Stomach (tissue), 8 donors: ENCODE measurements at regions not wholly inside any gene's neighbourhood (a gene's known extent, or its start where the extent isn't known, plus 50 kb on each side); places are given as distances from the start of the nearest gene placed in this dataset.
A peak's percentile ranks its signal among the peaks of the same experiment; 100 is the strongest.

Experiments
- DNase-seq, 2 donors: peaks; one replicate each; pipeline versions ENCODE4 v3.0.0 to v3.0.0-alpha.2; 2013 to 2019
- H3K27ac ChIP-seq, 5 donors: fragments of 200-600 bp in 4 of 5; sonication (generic) in 4 of 5; one replicate each; pipeline ENCODE4 v1.5.1; 2013 to 2019; ENCODE audit warnings: mild to moderate bottlenecking in 1 of 5, moderate library complexity in 1 of 5
- H3K27me3 ChIP-seq, 3 donors: fragments of 200-600 bp; sonication (generic); one replicate each; pipeline ENCODE4 v1.5.1; 2017 to 2019; ENCODE audit warnings: mixed run types in 1 of 3
- H3K36me3 ChIP-seq, 4 donors: fragments of 200-600 bp; sonication (generic); 1 replicate in 3 of 4; 2 replicates in 1 of 4; pipeline ENCODE4 v1.5.1; 2016 to 2019
- H3K4me1 ChIP-seq, 4 donors: fragments of 200-600 bp; sonication (generic); one replicate each; pipeline ENCODE4 v1.5.1; 2016 to 2019
- H3K4me3 ChIP-seq, 4 donors: fragments of 200-600 bp; sonication (generic) in 3 of 4; one replicate each; pipeline ENCODE4 v1.5.1; 2016 to 2019; ENCODE audit warnings: mild to moderate bottlenecking in 1 of 4
- H3K9me3 ChIP-seq, 4 donors: fragments of 200-600 bp; sonication (generic); one replicate each; pipeline ENCODE4 v1.5.1; 2016 to 2019
- CTCF ChIP-seq, 7 experiments: fragments of 450-650 bp in 4 of 7; fragments of 200-600 bp in 3 of 7; sonication (generic) in 3 of 7; IDR thresholded peaks; one replicate each; pipeline ENCODE4 v1.5.1; 2016 to 2019; ENCODE audit warnings: antibody characterized with exemption in 7 of 7, control low read depth in 2 of 7, mild to moderate bottlenecking in 1 of 7
- EP300 ChIP-seq: sonication (generic); formaldehyde crosslinking; IDR thresholded peaks from one replicate; pipeline ENCODE4 v1.6.1; 2017; ENCODE audit warnings: antibody characterized with exemption
- POLR2A ChIP-seq, 4 donors: fragments of 450-650 bp; IDR thresholded peaks; one replicate each; pipeline ENCODE4 v1.6.1; 2016; ENCODE audit warnings: antibody characterized with exemption in 4 of 4, control low read depth in 2 of 4, mild to moderate bottlenecking in 1 of 4, moderate library complexity in 1 of 4
- POLR2AphosphoS5 ChIP-seq, 3 donors: sonication (generic); formaldehyde crosslinking; IDR thresholded peaks; one replicate each; pipeline ENCODE4 v1.6.1; 2016; ENCODE audit warnings: antibody characterized with exemption in 3 of 3
- WGBS, 5 donors: extraction: QIAGEN DNeasy Blood & Tissue Kit in 3 of 5; methylation state at CpG; one replicate each; pipeline versions ENCODE4 v1.1.5 to v1.1.7; 2013 to 2018; 5-methylcytosine and 5-hydroxymethylcytosine counted together
- intact Hi-C: fragments of 100-400 bp; cut with DNase I; formaldehyde crosslinking; loops from one replicate; pipeline ENCODE4 v1.15.1; 2023; ENCODE audit warnings: low total_unique reads
- donor health status: healthy with polysubstance abuse.
- donor health status: Bipolar disorder and iron deficiency.
- donor health status: healthy.

DNA sequence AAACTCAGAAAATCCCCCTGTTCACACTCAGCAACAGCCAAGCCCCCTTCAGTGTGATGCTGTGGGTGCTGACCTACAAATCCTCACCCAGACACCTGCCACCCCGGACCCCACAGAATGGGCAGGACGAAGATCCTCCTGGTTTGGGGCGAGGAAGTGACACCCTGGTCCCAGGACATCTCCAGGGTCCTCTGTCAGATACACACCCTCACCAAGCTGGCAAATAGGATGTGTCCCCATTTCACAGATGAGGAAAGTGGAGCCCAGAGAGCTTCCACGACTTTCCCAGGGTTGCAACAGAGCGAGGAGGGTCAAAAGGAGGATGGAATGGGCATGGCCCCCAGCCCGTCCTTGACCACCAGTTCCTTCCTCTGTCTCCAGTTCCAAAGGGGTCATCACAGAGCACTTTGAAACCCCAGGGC, 92.0 kb upstream of the AFDN start:
- H3K27ac ChIP-seq: no peak overlapping the region
- no peaks in the 10 kb centered on the region for H3K9me3 ChIP-seq
- DNase-seq: peak in 1 of 2 donors; percentile 24
- WGBS, 5 donors: 88 to 100% (median 93%) methylated on average over 5 to 6 of the region's 6 CpGs
- intact Hi-C loops: no loop called here
- no peaks in the 10 kb centered on the region for H3K36me3 ChIP-seq
- no peak overlapping the region for H3K4me3 ChIP-seq
- peaks cover 3 to 15% (median 10%) of the 10 kb centered on the region in 4 donors for H3K4me1 ChIP-seq
- H3K27me3 ChIP-seq: peaks cover 0 to 9% (median 0%) of the 10 kb centered on the region in 3 donors
- TF ChIP-seq POLR2A (IDR thresholded peaks at IDR 0.05) (no peak), POLR2AphosphoS5 (IDR thresholded peaks at IDR 0.05) (no peak), CTCF (IDR thresholded peaks at IDR 0.05) (no peak), EP300 (no peak)

DNA sequence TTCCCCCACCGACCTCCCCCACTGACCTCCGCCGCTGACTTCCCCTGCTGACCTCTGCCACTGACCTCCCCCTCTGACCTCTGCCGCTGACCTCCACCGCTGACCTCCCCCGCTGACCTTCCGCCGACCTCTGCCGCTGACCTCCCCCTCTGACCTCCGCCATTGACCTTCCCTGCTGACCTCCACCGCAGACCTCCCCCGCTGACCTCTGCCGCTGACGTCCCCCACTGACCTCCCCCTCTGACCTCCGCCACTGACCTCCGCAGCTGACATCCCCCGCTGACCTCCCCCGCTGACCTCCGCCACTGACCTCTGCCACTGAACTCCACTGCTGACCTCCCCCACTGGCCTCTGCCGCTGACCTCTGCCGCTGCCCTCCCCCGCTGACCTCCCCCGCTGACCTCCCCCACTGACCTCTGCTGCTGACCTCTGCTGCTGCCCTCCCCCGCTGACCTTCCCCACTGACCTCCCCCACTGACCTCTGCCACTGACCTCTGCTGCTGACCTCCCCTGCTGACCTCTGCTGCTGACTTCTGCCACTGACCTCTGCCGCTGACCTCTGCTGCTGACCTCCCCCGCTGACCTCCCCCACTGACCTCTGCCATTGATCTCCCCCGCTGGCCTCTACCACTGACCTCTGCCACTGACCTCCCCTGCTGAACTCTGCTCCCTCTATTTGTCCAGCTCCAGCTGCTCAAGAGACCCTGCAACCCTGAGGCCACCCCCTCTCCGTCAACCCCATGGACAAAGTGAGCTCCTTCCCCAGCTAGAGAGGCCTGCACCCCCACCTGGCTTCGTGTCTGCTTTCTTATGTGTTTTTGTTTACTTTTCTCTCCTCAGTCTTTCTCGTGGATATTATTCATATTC, 91.4 kb upstream of the AFDN start:
- H3K4me3 ChIP-seq: no peak overlapping the region
- WGBS, 5 donors: 71 to 82% (median 79%) methylated on average over 21 to 30 of the region's 30 CpGs
- H3K9me3 ChIP-seq: no peaks in the 10 kb centered on the region
- no peaks in the 10 kb centered on the region for H3K36me3 ChIP-seq
- intact Hi-C loops: no loop called here
- H3K4me1 ChIP-seq: peaks cover 3 to 15% (median 10%) of the 10 kb centered on the region in 4 donors
- TF ChIP-seq POLR2A (IDR thresholded peaks at IDR 0.05) (no peak), CTCF (IDR thresholded peaks at IDR 0.05) (no peak), EP300 (no peak), POLR2AphosphoS5 (IDR thresholded peaks at IDR 0.05) (no peak)
- H3K27ac ChIP-seq: no peak overlapping the region
- DNase-seq: peak; percentile 21
- H3K27me3 ChIP-seq: peaks cover 0 to 9% (median 0%) of the 10 kb centered on the region in 3 donors

GRCh38 chr6:167735951-167736288, 90.8 kb upstream of the AFDN start:
- Histone ChIP-seq H3K9me3 (no peaks in the 10 kb centered on the region), H3K27ac (no peak overlapping the region), H3K27me3 (peaks cover 0 to 9% (median 0%) of the 10 kb centered on the region in 3 donors), H3K4me1 (peaks cover 3 to 15% (median 10%) of the 10 kb centered on the region in 4 donors), H3K36me3 (no peaks in the 10 kb centered on the region), H3K4me3 (no peak overlapping the region)
- intact Hi-C loops: no loop called here
- peak in 1 of 2 donors; percentile 15 for DNase-seq
- 71 to 86% (median 83%) methylated on average over 6 of the region's 6 CpGs for WGBS, 5 donors
- TF ChIP-seq CTCF (IDR thresholded peaks at IDR 0.05): no peak
- TF ChIP-seq POLR2AphosphoS5 (IDR thresholded peaks at IDR 0.05): no peak
- TF ChIP-seq POLR2A (IDR thresholded peaks at IDR 0.05): no peak
- TF ChIP-seq EP300: no peak

DNA sequence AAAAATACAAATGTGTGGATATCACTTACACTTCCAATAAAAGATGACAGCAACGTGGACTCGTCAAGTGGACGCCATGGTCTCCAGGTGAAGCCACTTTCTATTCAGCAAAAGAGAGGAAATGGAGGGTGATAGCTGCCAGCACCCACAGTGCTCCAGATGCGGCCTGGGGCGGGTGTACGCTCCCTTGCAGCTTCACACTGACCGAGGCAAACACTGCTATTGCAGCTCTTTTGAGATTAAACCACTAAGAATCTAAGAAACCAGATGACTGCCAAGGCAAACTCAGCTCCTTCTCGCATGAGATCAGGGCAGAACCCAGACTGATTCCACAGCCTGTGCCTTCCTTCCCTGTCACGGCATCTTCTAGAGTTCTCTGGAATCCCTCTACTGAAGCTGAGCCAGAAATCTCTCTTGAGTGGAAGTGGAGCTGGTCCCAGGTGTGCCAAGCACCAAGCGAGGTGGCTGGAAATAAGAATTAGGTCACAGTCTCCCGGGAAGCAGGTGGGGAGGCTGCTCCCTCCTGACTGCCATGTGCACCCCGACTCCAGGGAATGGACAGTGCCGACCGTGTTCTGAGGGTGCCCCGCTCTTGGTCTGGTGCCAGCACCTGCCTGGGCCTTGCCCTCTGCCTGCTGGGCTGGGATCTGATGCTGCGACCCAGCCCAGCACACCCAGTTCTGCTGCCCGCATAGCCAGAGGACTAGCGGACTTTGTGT, 90.1 kb upstream of the AFDN start:
- peaks cover 3 to 15% (median 10%) of the 10 kb centered on the region in 4 donors for H3K4me1 ChIP-seq
- WGBS, 5 donors: 59 to 77% (median 67%) methylated on average over 16 to 18 of the region's 18 CpGs
- no peaks in the 10 kb centered on the region for H3K36me3 ChIP-seq
- no peaks in the 10 kb centered on the region for H3K9me3 ChIP-seq
- intact Hi-C loops: no loop called here
- H3K4me3 ChIP-seq: no peak overlapping the region
- peaks cover 0 to 9% (median 0%) of the 10 kb centered on the region in 3 donors for H3K27me3 ChIP-seq
- TF ChIP-seq POLR2AphosphoS5 (IDR thresholded peaks at IDR 0.05): no peak
- peak in 1 of 2 donors; percentile 21 for DNase-seq
- H3K27ac ChIP-seq: no peak overlapping the region
